SK-N-SH (cell line): ENCODE measurements at regions not wholly inside any gene's neighbourhood (a gene's known extent, or its start where the extent isn't known, plus 50 kb on each side); places are given as distances from the start of the nearest gene placed in this dataset.

Experiments
- CTCF ChIP-seq: fragments of 200-600 bp; sonication (generic); IDR thresholded peaks from 2 replicates; pipeline ENCODE4 v1.6.1; 2017; ENCODE audit warnings: antibody characterized with exemption, mild to moderate bottlenecking, moderate library complexity
- FOXM1 ChIP-seq: IDR thresholded peaks from 2 replicates; pipeline ENCODE4 v1.4.0; 2012; ENCODE audit warnings: low read depth, mild to moderate bottlenecking
- ZBTB33 ChIP-seq: IDR thresholded peaks from 2 replicates; pipeline ENCODE4 v1.4.0; 2012; ENCODE audit warnings: low read depth, borderline replicate concordance

GRCh38 chr5:126365446-126366198 is 57.6 kb upstream of the GRAMD2B start:
- no peak for TF ChIP-seq CTCF
- no peak for TF ChIP-seq ZBTB33
- no peak for TF ChIP-seq FOXM1
